Hepatocyte (in vitro differentiated cells): ENCODE measurements at regions not wholly inside any gene's neighbourhood (a gene's known extent, or its start where the extent isn't known, plus 50 kb on each side); places are given as distances from the start of the nearest gene placed in this dataset.

ENCODE experiments used
- DNase-seq: peaks from one replicate; pipeline ENCODE4 v3.0.0-alpha.2; 2016; ENCODE audit warnings: low spot score
- H2AFZ ChIP-seq: fragments of 200-600 bp; sonication (generic); 2 replicates; pipeline ENCODE4 v1.6.0; 2016; ENCODE audit warnings: antibody characterized with exemption, mild to moderate bottlenecking
- H3K27ac ChIP-seq: fragments of 200-600 bp; sonication (generic); 2 replicates; pipeline ENCODE4 v1.5.1; 2016; ENCODE audit warnings: mild to moderate bottlenecking
- H3K27me3 ChIP-seq: fragments of 200-600 bp; sonication (generic); 2 replicates; pipeline ENCODE4 v1.6.1; 2016
- H3K36me3 ChIP-seq: fragments of 200-600 bp; sonication (generic); replicated peaks from 2 replicates; pipeline ENCODE4 v1.5.1; 2016; ENCODE audit warnings: low read depth; ENCODE audit not compliant: insufficient read depth
- H3K4me1 ChIP-seq: fragments of 200-600 bp; sonication (generic); 2 replicates; pipeline ENCODE4 v1.5.1; 2016; ENCODE audit warnings: mild to moderate bottlenecking, moderate library complexity; ENCODE audit not compliant: insufficient read depth
- H3K4me2 ChIP-seq: fragments of 200-600 bp; sonication (generic); 2 replicates; pipeline ENCODE4 v1.6.0; 2016
- H3K4me3 ChIP-seq: fragments of 200-600 bp; sonication (generic); 2 replicates; pipeline ENCODE4 v1.5.1; 2016; ENCODE audit warnings: mild to moderate bottlenecking
- H3K79me2 ChIP-seq: fragments of 200-600 bp; sonication (generic); 2 replicates; pipeline ENCODE4 v1.6.0; 2017; ENCODE audit warnings: mild to moderate bottlenecking
- H3K9me2 ChIP-seq: fragments of 200-600 bp; sonication (generic); replicated peaks from 2 replicates; pipeline ENCODE4 v1.6.0; 2017; ENCODE audit warnings: mild to moderate bottlenecking; ENCODE audit not compliant: insufficient read depth
- H3K9me3 ChIP-seq: fragments of 200-600 bp; sonication (generic); 2 replicates; pipeline ENCODE4 v1.5.1; 2016; ENCODE audit warnings: low read depth, mild to moderate bottlenecking
- H4K20me1 ChIP-seq: fragments of 200-600 bp; sonication (generic); 2 replicates; pipeline ENCODE4 v1.6.0; 2016; ENCODE audit warnings: mild to moderate bottlenecking; ENCODE audit not compliant: insufficient read depth, poor library complexity, severe bottlenecking
- EZH2 ChIP-seq: fragments of 200-600 bp; sonication (generic); IDR thresholded peaks from 2 replicates; pipeline ENCODE4 v1.6.1; 2016; ENCODE audit warnings: antibody characterized with exemption, mild to moderate bottlenecking, borderline replicate concordance
- EZH2phosphoT487 ChIP-seq: fragments of 200-600 bp; sonication (generic); IDR thresholded peaks from one replicate; pipeline ENCODE4 v1.6.1; 2018; ENCODE audit warnings: antibody characterized with exemption, mild to moderate bottlenecking, low read depth, moderate library complexity; ENCODE audit not compliant: unreplicated experiment, severe bottlenecking
- WGBS: methylation state at CpG from one replicate; pipeline ENCODE4 v1.1.6; 2016; ENCODE audit warnings: low lambda C conversion rate; ENCODE audit errors: missing lambda C conversion rate; 5-methylcytosine and 5-hydroxymethylcytosine counted together
- TF ChIP-seq, protein P1 (sequence below): fragments of 200-600 bp; sonication (generic); IDR thresholded peaks from 2 replicates; pipeline ENCODE4 v1.5.1; 2016; ENCODE audit warnings: antibody characterized with exemption, mild to moderate bottlenecking; ENCODE audit not compliant: poor library complexity

DNA sequence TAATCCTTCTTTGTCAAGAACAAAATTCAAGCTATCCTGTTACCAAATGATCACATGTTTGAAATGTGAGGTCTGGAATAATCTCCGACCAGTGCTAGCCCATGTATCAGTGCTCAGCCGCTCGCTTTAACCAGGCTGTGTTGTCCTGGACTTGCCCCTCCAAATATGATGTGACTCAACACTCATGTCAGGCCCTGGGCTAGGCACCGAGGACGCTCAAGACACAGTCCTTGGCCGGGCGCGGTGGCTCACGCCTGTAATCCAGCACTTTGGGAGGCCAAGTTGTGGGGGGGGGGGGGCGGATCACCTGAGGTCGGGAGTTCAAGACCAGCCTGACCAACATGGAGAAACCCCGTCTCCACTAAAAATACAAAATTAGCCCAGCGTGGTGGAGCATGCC, 54.1 kb upstream of the WNT7B start:
- Histone ChIP-seq H2AFZ (no peak overlapping the region), H3K4me2 (no peak overlapping the region), H3K9me3 (no peaks in the 10 kb centered on the region), H3K36me3 (no peaks in the 10 kb centered on the region), H3K4me3 (no peak overlapping the region), H3K27ac (no peak overlapping the region), H4K20me1 (no peaks in the 10 kb centered on the region), H3K4me1 (peaks cover 11% of the 10 kb centered on the region), H3K27me3 (peaks cover 8% of the 10 kb centered on the region), H3K9me2 (no peaks in the 10 kb centered on the region), H3K79me2 (no peaks in the 10 kb centered on the region)
- TF ChIP-seq EZH2 (no peak), EZH2phosphoT487 (no peak)
- TF ChIP-seq, protein P1, sequence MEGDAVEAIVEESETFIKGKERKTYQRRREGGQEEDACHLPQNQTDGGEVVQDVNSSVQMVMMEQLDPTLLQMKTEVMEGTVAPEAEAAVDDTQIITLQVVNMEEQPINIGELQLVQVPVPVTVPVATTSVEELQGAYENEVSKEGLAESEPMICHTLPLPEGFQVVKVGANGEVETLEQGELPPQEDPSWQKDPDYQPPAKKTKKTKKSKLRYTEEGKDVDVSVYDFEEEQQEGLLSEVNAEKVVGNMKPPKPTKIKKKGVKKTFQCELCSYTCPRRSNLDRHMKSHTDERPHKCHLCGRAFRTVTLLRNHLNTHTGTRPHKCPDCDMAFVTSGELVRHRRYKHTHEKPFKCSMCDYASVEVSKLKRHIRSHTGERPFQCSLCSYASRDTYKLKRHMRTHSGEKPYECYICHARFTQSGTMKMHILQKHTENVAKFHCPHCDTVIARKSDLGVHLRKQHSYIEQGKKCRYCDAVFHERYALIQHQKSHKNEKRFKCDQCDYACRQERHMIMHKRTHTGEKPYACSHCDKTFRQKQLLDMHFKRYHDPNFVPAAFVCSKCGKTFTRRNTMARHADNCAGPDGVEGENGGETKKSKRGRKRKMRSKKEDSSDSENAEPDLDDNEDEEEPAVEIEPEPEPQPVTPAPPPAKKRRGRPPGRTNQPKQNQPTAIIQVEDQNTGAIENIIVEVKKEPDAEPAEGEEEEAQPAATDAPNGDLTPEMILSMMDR, result no peak
- 91% methylated on average over 13 of the region's 13 CpGs for WGBS
- no peak for DNase-seq

DNA sequence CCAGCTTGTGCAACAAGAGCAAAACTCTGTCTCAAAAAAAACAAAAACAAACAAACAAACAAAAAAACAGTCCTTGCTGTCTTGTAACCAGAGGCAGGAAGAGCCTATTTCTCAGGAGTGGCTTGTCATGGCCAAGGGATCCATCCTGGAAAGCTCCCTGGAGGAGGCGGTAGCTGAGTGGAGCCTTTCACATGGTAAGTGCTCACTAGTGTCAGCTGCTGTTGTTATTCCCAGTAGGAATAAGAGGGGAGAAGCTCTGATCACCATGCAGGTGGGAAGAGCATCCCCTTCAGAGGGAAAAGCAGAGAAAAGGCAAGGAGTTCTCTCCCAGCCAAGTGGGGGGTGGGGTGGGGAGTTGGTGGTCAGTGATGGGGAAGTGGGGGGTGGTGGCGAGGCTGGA, 54.6 kb upstream of the WNT7B start:
- Histone ChIP-seq H3K36me3 (no peaks in the 10 kb centered on the region), H3K4me3 (no peak overlapping the region), H2AFZ (no peak overlapping the region), H3K9me2 (no peaks in the 10 kb centered on the region), H3K27ac (no peak overlapping the region), H3K4me1 (peaks cover 14% of the 10 kb centered on the region), H3K27me3 (peaks cover 5% of the 10 kb centered on the region), H3K4me2 (no peak overlapping the region), H3K9me3 (no peaks in the 10 kb centered on the region), H3K79me2 (no peaks in the 10 kb centered on the region), H4K20me1 (no peaks in the 10 kb centered on the region)
- 88% methylated on average over 1 of the region's 2 CpGs for WGBS
- TF ChIP-seq, protein P1, result no peak
- TF ChIP-seq EZH2phosphoT487 (no peak), EZH2 (no peak)
- no peak for DNase-seq

DNA sequence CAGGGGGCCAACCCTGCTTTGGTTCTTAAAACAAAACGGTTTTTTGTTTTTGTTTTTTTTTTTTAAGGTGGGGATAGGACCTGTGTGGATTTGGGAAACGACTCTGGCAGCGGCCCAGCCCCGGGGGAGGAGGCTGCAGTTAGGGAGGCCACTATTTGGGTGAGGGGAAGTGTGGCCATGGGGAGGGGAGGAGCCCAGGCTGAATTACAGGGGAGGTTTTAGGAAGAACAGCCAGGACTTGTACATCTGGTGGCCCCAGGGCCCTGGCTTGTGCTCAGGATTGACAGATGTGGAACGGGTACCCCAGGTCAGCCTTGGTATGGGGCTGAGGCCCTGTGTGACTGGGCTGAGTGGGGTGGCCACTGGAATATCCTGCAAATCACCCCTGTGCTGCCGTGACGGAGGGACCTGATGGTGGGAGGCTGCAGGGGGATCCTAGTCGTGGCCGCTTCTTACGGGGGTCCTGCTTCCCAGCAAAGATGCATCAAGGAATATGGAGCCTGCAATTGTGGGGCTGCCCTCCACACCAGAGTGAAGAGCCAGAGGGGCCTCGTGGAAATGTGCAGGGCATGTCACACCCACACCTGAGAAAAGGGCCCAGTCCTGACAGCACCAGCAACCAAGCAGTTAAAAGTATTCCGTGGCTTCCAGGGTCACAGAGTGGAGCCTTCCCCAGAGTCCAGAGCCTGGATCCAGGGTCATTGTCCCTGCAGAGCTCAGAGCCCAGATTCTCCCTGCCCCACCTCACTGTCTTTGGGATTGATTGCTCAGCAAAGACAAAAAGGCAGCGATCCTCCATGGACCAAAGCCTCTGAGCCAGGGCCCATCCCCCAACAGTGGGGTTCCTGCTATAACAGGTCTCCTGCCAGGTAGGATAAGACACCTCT, 55.2 kb upstream of the WNT7B start:
- no peaks in the 10 kb centered on the region for H3K9me2 ChIP-seq
- no peaks in the 10 kb centered on the region for H3K27me3 ChIP-seq
- DNase-seq, result no peak
- no peak overlapping the region for H3K4me3 ChIP-seq
- no peaks in the 10 kb centered on the region for H3K9me3 ChIP-seq
- H3K4me1 ChIP-seq, result peaks cover 11% of the 10 kb centered on the region
- H3K4me2 ChIP-seq, result no peak overlapping the region
- no peaks in the 10 kb centered on the region for H4K20me1 ChIP-seq
- no peaks in the 10 kb centered on the region for H3K36me3 ChIP-seq
- H3K79me2 ChIP-seq, result no peaks in the 10 kb centered on the region
- H2AFZ ChIP-seq, result no peak overlapping the region
- TF ChIP-seq, protein P1, result no peak
- TF ChIP-seq EZH2 (no peak), EZH2phosphoT487 (no peak)
- no peak overlapping the region for H3K27ac ChIP-seq
- 73% methylated on average over 11 of the region's 13 CpGs for WGBS
